NB4 (cell line): ENCODE measurements at regions not wholly inside any gene's neighbourhood (a gene's known extent, or its start where the extent isn't known, plus 50 kb on each side); places are given as distances from the start of the nearest gene placed in this dataset.

Experiments used
- CTCF ChIP-seq: IDR thresholded peaks from one replicate; pipeline ENCODE4 v1.5.1; 2012; ENCODE audit warnings: low read depth, low read length
- POLR2A ChIP-seq: IDR thresholded peaks from 2 replicates; pipeline ENCODE4 v1.6.1; 2011; ENCODE audit warnings: mild to moderate bottlenecking; ENCODE audit not compliant: insufficient read length; ENCODE audit errors: extremely low read depth
- TF ChIP-seq, protein P1 (sequence below): IDR thresholded peaks from 2 replicates; pipeline ENCODE4 v1.6.1; 2011; ENCODE audit warnings: low read depth, low read length

GRCh38 chr5:105817914-105818313 lies 1852.8 kb downstream of the EFNA5 start:
- no peak for TF ChIP-seq CTCF
- TF ChIP-seq POLR2A: no peak
- TF ChIP-seq, protein P1, sequence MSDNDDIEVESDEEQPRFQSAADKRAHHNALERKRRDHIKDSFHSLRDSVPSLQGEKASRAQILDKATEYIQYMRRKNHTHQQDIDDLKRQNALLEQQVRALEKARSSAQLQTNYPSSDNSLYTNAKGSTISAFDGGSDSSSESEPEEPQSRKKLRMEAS: no peak
